GM18520 (cell line): ENCODE measurements at regions not wholly inside any gene's neighbourhood (a gene's known extent, or its start where the extent isn't known, plus 50 kb on each side); places are given as distances from the start of the nearest gene placed in this dataset.
"Not testable (repeated sequence)": the region's sequence is repeated elsewhere in the genome, so short reads cannot be mapped to it uniquely, and the experiment has no call there.

ENCODE experiments used
- ATAC-seq: cut with Tn5 transposase; IDR thresholded peaks from one replicate; pipeline ENCODE4 v1.9.1; 2021; ENCODE audit not compliant: unreplicated experiment

GRCh38 chr16:88298833-88299745, 83.7 kb upstream of the ZNF469 start:
- no peak for ATAC-seq

- no peak for ATAC-seq
Observed at GRCh38 chr16:88299751-88300462, 82.9 kb upstream of the ZNF469 start.

- no peak for ATAC-seq
Observed at GRCh38 chr16:88300463-88300835, 82.3 kb upstream of the ZNF469 start.

- no peak for ATAC-seq
Observed at GRCh38 chr16:88301431-88301830, 81.3 kb upstream of the ZNF469 start.

GRCh38 chr16:88301886-88302285, 80.9 kb upstream of the ZNF469 start:
- ATAC-seq = no peak

- ATAC-seq = no peak
Observed at GRCh38 chr16:88302666-88303065, 80.1 kb upstream of the ZNF469 start.

- no peak for ATAC-seq
Observed at GRCh38 chr16:88303405-88303804, 79.4 kb upstream of the ZNF469 start.

GRCh38 chr16:88303890-88304819, 78.6 kb upstream of the ZNF469 start:
- ATAC-seq = no peak

- no peak for ATAC-seq
Observed at GRCh38 chr16:88305176-88305575, 77.6 kb upstream of the ZNF469 start.

- ATAC-seq = no peak
Observed at GRCh38 chr16:88306411-88306810, 76.3 kb upstream of the ZNF469 start.

GRCh38 chr16:88306860-88307545, 75.8 kb upstream of the ZNF469 start:
- no peak for ATAC-seq

- ATAC-seq = no peak
Observed at GRCh38 chr16:88308441-88309173, 74.2 kb upstream of the ZNF469 start.

GRCh38 chr16:88309174-88309907, 73.4 kb upstream of the ZNF469 start:
- ATAC-seq = no peak

GRCh38 chr16:88309908-88310265, 72.9 kb upstream of the ZNF469 start:
- ATAC-seq = no peak

- no peak for ATAC-seq
Observed at GRCh38 chr16:88310796-88311605, 71.8 kb upstream of the ZNF469 start.

GRCh38 chr16:88311860-88312259, 70.9 kb upstream of the ZNF469 start:
- ATAC-seq = not testable (repeated sequence)

GRCh38 chr16:88312732-88313131, 70.0 kb upstream of the ZNF469 start:
- no peak for ATAC-seq

- ATAC-seq = no peak
Observed at GRCh38 chr16:88314991-88315542, 67.7 kb upstream of the ZNF469 start.
